HG02938 (cell line): ENCODE measurements at regions not wholly inside any gene's neighbourhood (a gene's known extent, or its start where the extent isn't known, plus 50 kb on each side); places are given as distances from the start of the nearest gene placed in this dataset.
"Not testable (repeated sequence)": the region's sequence is repeated elsewhere in the genome, so short reads cannot be mapped to it uniquely, and the experiment has no call there.

Experiments
- ATAC-seq: cut with Tn5 transposase; IDR thresholded peaks from one replicate; pipeline ENCODE4 v1.9.1; 2021; ENCODE audit warnings: mild to moderate bottlenecking, moderate library complexity; ENCODE audit not compliant: unreplicated experiment

DNA sequence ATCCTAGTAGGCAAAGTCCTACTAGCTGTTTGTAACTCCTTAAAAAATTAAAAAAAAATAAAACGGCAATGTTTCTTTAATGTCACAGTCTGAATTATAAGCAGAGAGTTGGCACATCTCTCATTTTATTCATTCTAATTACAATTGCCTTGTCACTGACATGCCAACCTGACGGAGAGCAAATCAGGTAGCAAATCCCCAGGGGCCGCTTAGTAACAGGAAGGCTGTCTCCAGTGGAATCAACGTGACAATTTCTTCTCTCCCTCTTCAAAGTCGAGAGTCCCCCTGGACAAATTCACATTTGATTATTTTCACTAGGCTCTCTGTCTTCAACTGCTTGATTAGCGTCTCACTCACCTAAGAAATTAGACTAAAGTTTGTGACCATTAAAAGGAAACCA lies 1598.9 kb upstream of the PIK3C3 start:
- ATAC-seq, result no peak

DNA sequence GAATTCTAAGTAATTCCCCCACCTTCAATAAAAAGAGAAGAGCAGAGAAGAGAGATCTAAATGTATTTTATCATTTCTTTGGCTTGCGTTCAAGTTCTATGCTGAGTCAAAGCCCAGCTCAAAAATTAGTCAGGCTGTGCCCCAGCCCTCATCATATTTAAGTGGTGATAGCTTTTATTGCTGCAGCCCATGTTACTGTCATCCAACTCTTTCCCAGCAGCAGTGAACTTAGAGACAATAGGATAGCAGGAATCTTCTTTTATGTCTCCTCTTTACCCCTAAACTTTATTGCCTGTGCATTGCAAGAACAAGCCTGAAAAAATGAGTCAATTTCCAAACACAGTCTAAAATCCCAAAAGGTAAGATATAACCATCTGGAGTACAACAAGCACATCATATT lies 1599.3 kb upstream of the PIK3C3 start:
- ATAC-seq, result no peak

- ATAC-seq, result no peak
Observed at GRCh38 chr18:40348196-40348595, 1606.8 kb upstream of the PIK3C3 start.

DNA sequence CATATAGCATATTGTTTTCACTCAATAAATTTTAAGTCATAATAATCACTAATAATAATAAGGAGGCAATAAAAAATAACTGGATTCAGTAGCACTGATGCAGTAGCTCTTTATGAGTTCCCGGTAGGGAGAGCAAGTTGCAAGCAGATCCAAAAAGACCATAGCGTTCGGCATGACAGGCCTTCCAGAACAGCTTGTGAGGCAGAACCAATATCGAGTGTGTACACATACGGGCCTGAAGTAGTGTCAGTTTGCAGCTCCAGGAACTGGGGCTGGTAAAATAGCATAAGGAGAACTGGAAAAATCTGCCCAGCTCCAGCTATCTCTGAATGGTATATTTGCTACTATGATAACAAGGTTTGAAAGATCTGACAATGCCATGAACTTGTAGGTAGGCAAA lies 1607.8 kb upstream of the PIK3C3 start:
- ATAC-seq, result no peak

DNA sequence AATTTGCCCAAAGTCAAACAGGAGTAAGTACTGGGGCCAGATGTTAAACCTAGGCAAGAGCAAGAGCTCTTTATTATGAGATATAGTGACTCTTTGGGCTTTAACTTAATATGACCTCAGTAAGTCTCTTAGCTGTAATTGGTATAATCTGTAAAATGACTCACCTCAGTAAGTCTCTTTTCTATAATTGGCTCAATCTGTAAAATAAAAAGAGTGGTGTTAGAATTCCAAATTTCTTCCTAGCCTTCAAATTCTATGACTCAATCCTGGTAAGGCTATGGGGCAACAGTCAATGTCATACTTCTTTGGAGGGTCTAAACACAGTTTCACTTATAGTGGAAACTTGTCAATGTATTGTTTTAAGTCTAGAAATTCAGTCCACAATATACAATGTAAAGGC lies 1608.9 kb upstream of the PIK3C3 start:
- no peak for ATAC-seq

DNA sequence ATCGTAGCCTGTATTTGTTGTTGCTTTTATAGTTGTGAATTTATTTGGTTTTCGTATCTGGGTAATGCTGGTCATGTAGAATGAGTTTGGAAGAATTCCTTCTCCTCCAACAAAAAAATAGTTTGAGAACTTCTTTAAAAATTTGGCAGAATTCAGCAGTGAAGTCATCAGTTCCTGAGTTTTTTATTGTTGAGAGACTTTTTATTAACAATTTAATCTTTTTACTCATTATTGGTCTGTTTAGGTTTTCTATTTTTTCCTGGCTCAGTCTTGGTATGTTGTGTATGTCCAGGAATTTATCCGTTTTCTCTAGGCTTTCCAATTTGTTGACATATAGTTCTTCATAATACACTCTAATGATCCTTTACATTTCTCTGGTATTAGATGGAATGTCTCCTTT lies 1613.3 kb upstream of the PIK3C3 start:
- no peak for ATAC-seq

GRCh38 chr18:40338284-40338683 lies 1616.8 kb upstream of the PIK3C3 start:
- no peak for ATAC-seq

DNA sequence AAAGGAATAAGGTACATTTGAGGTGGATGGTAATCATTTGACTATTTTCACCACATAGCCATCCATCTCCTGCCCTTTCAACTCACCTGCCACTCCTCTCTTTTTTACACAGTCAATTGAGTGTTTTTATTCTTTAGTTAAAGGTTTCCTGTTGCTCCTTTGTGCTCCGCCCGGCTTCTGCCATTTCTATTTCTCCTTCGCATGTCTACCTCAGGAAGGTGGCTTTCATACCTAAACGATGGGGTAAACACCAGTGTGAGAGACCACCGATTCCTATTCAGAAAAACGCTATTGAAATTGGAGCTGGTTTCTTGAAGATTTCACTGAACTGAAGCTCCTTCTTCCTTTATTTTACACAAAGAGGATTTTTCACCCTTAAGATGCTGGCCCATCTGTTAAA lies 1628.0 kb upstream of the PIK3C3 start:
- no peak for ATAC-seq

DNA sequence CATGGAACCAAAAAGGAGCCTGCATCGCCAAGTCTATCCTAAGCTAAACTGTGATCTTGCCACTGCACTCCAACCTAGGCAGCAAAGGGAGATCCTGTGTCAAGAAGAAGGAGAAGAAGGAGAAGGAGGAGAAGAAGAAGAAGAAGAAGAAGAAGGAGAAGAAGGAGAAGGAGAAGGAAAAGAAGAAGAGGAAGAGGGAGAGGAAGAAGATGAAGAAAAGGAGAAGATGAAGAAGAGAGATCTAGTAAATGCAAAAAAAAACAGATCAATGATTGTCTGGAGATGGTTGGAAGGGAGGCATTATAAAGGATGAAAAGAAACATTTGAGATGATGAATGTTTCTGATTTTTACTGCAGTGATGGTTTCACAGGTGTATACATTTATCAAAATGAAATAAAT lies 1629.0 kb upstream of the PIK3C3 start:
- ATAC-seq, result no peak

DNA sequence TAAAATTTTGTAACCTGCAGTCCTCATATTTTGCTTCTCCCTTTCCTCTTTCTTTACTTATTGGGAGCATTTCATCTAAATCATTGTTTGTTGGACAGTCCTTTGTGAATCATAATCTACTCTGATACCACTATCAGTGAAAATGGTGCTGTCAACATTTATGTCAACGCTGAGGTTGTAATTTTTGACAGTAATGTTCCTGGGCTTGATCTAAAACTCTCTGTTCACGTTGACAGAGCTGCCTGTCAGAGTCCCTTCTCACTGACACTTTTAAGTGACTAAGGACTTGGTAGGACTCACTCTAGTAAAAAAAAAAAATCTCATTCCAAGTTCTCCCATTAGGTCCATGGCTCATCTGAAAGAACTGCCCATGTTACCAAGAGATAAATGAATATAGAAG lies 1640.8 kb upstream of the PIK3C3 start:
- ATAC-seq, result no peak

DNA sequence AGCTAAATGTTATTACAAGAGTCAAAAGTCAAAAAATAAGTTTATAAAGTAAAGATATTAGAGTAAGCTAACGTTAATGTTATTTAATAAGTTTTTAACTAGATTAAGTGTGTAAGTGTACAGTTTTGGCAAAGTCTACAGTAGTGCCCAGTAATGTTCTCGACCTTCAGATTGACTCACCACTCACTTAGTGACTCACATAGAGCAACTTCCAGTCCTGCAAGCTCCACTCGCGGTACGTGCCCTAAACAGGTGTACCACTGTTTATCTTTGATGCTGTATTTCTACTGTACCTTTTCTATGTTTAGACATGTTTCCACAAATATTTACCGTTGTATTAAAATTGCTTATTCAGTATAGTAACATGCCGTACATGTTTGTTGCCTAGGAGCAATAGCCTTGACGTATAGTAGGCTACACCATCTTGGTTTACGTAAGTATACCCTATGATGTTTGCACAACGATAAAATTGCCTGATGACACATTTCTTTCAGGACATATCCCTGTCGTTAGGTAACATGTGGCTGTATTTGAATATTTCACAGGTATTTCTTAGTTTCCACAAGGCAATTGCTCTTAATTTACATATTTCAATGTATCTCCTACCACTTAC lies 1641.9 kb upstream of the PIK3C3 start:
- no peak for ATAC-seq

DNA sequence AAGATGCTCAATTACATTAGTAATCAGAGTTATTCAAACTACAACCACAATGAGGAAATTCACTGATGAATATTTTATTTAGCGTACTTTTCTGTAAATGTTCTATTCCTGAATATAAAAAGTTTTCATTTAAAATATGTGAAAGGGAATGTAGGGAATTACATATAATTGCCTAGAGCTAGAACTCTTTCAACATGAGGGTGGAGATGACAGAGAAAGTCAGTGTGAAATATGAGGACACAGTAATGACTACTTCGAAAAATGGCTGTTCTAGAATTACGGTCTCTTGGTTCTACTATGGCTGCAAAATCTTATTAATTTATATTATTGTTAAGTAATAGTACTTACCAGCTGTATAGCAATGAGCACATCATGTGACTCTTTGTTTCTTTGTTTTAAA lies 1647.4 kb upstream of the PIK3C3 start:
- no peak for ATAC-seq

DNA sequence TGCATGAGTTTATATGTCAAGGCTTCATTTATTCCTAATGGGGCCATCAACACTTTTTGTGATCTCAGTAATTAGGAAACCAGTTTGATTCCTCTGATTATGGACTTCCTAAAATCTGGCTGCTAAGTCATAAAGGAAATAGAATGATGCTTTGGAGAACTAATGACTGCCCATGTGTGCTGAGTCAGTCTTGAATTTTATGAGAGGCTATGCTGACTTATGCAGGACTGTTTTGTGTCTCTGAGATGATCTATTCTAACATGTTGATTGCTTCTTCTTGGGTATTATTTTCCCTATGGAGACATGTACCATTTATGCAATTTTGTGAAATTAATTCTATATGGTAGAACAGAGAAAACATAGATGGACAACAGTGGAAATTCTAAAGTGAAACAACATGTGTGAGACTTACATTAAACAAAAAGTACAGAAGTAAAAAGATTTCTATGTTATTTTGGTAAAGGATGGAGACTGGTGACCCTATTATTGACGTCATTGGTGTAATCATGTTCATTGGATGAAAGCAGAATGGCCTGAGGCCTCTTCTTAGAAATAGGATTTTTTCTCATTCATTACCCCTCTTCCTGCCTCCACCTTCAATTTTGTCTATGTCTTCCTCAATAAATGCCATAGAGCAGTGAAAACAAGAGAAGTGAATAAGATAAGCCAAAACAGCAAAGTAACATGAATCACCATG lies 1658.2 kb upstream of the PIK3C3 start:
- no peak for ATAC-seq

DNA sequence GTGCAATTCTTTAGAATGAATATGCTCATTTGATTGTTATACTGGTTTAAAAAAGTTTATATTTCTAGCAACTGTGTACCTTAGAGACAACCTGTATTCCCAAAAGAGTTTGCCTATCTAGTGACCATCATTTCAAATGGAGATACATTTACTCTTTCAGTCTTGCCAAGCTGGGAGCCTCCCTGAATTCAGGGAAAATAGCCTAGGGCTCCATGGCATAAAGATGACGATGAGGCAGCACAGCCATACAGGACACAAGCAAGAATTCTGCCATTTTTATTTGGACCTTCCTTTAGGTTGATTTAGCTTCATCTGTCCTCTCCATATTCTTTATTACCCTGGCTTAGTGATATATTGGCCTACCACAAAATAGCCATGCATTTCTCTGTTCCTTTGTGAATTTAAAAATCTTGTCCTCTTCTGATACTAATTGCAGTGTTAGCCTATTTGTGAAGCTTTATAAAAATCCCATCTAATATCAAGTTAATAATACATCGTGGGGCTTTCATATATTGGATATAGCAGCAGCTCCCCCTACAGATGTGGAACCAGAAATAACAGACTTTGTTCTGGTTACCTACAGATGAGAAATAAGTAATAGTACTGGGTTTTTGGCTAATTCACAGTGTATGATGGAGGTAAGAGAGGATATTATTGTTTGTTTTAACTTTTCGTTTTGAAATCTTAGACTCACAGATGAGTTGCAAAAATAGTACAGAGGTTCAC lies 1661.9 kb upstream of the PIK3C3 start:
- no peak for ATAC-seq

GRCh38 chr18:40283560-40283959 lies 1671.5 kb upstream of the PIK3C3 start:
- no peak for ATAC-seq

DNA sequence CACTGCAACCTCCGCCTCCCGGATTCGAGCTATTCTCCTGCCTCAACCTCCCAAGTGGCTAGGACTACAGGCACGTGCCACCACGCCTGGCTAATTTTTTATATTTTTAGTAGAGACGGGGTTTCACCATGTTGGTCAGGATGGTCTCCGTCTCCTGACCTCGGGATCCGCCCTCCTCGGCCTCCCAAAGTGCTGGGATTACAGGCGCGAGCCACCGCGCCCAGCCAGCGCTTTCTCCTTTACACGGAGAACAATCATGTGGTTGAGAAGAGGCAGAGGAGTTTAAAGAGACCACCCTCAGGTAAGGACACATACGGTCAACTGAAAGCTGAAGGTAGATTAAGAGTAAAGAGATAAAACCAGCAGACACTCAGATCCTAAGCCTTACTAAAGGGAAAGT lies 1673.7 kb upstream of the PIK3C3 start:
- not testable (repeated sequence) for ATAC-seq

- ATAC-seq, result no peak
Observed at GRCh38 chr18:40274618-40275196, 1680.3 kb upstream of the PIK3C3 start.

GRCh38 chr18:40272630-40273231 lies 1682.3 kb upstream of the PIK3C3 start:
- no peak for ATAC-seq

GRCh38 chr18:40259115-40259835 lies 1695.8 kb upstream of the PIK3C3 start:
- no peak for ATAC-seq

- no peak for ATAC-seq
Observed at GRCh38 chr18:40258311-40258710, 1696.7 kb upstream of the PIK3C3 start.

DNA sequence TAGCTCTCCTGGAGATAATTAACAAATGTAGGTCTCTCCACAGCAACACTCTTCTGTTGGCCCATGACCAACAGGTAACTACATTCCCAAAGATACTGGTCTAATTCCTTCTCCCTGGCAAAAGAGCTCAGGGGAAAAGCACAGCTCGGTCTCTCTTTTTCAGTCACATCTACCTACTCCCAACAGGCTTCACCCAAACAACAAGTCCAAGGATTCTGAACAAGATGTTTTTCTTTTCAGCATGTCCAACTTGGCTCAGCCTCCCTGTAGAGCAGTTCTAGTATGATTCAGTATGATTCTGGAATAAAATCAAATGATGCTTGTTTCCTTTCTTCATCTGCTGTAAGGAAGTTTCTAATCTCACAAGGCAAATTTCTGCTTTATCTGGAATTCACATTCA lies 1704.8 kb upstream of the PIK3C3 start:
- no peak for ATAC-seq
